CD14-positive monocyte (primary cell): ENCODE measurements at regions not wholly inside any gene's neighbourhood (a gene's known extent, or its start where the extent isn't known, plus 50 kb on each side); places are given as distances from the start of the nearest gene placed in this dataset.

Experiments used
- DNase-seq, 3 donors: peaks; one replicate each; pipeline ENCODE4 v3.0.0-alpha.2; 2011 to 2022
- H2AFZ ChIP-seq: 2 replicates; pipeline ENCODE4 v1.6.0; 2012; ENCODE audit warnings: mild to moderate bottlenecking, low read depth, low read length, inconsistent platforms; ENCODE audit not compliant: insufficient read depth, poor library complexity, severe bottlenecking
- H3K27ac ChIP-seq, 2 donors: 1 replicate in 1 of 2; 2 replicates in 1 of 2; pipeline ENCODE4 v1.5.1; 2012 to 2013; ENCODE audit warnings: low read length in 2 of 2, control low read depth in 1 of 2, inconsistent platforms in 1 of 2, low read depth in 1 of 2, mild to moderate bottlenecking in 1 of 2
- H3K27me3 ChIP-seq, 2 donors: one replicate each; pipeline versions ENCODE4 v1.6.0 to v1.6.1; 2011 to 2013; ENCODE audit warnings: low read length in 2 of 2; ENCODE audit not compliant: control insufficient read depth in 2 of 2, insufficient read depth in 2 of 2
- H3K36me3 ChIP-seq, 2 donors: replicated peaks in 1 of 2; 1 replicate in 1 of 2; 2 replicates in 1 of 2; pipeline versions ENCODE4 v1.5.1 to v1.6.1; 2012 to 2013; ENCODE audit warnings: low read length in 2 of 2, control low read depth in 1 of 2, inconsistent platforms in 1 of 2, mild to moderate bottlenecking in 1 of 2; ENCODE audit not compliant: insufficient read depth in 2 of 2, control insufficient read depth in 1 of 2
- H3K4me1 ChIP-seq, 2 donors: 1 replicate in 1 of 2; 2 replicates in 1 of 2; pipeline versions ENCODE4 v1.5.1 to v1.6.1; 2012 to 2013; ENCODE audit warnings: low read length in 2 of 2, control low read depth in 1 of 2, inconsistent platforms in 1 of 2, mild to moderate bottlenecking in 1 of 2, moderate library complexity in 1 of 2; ENCODE audit not compliant: insufficient read depth in 2 of 2, control insufficient read depth in 1 of 2
- H3K4me2 ChIP-seq: replicated peaks from 2 replicates; pipeline ENCODE3; 2012; ENCODE audit warnings: low read length, moderate library complexity, mild to moderate bottlenecking; ENCODE audit not compliant: poor library complexity, severe bottlenecking; ENCODE audit errors: extremely low read depth
- H3K4me3 ChIP-seq, 3 experiments: fragments of 200-600 bp in 1 of 3; sonication (generic) in 1 of 3; replicated peaks in 1 of 3; 1 replicate in 2 of 3; 2 replicates in 1 of 3; pipeline ENCODE4 v1.5.1; 2011 to 2013; ENCODE audit warnings: low read length in 3 of 3, mild to moderate bottlenecking in 3 of 3, control low read depth in 2 of 3, low read depth in 2 of 3, inconsistent platforms in 1 of 3, moderate library complexity in 1 of 3
- H3K79me2 ChIP-seq: 2 replicates; pipeline ENCODE4 v1.6.0; 2012; ENCODE audit warnings: mild to moderate bottlenecking, control low read depth, inconsistent platforms, low read length, moderate library complexity; ENCODE audit not compliant: insufficient read depth
- H3K9ac ChIP-seq: 2 replicates; pipeline ENCODE4 v1.6.0; 2017; ENCODE audit warnings: low read length, mild to moderate bottlenecking; ENCODE audit not compliant: insufficient read depth, poor library complexity, severe bottlenecking
- H3K9me3 ChIP-seq, 2 donors: replicated peaks in 1 of 2; 1 replicate in 1 of 2; 2 replicates in 1 of 2; pipeline versions ENCODE4 v1.5.1 to v1.6.1; 2012 to 2013; ENCODE audit warnings: low read length in 2 of 2, control low read depth in 1 of 2; ENCODE audit not compliant: control insufficient read depth in 1 of 2, insufficient read depth in 1 of 2
- H4K20me1 ChIP-seq: 2 replicates; pipeline ENCODE4 v1.6.0; 2012; ENCODE audit warnings: mild to moderate bottlenecking, low read length, control low read depth, moderate library complexity; ENCODE audit not compliant: insufficient read depth
- H3K27ac Mint-ChIP-seq, 7 donors: one replicate each; pipeline ENCODE4 v1.8.0; 2020; ENCODE audit warnings: mild to moderate bottlenecking in 7 of 7, mixed read lengths in 7 of 7, moderate library complexity in 6 of 7, inconsistent platforms in 2 of 7
- H3K27me3 Mint-ChIP-seq, 3 donors: one replicate each; pipeline ENCODE4 v1.8.0; 2021 to 2022; ENCODE audit warnings: low read depth in 3 of 3, mild to moderate bottlenecking in 3 of 3, mixed read lengths in 3 of 3, moderate library complexity in 3 of 3, inconsistent platforms in 1 of 3
- H3K36me3 Mint-ChIP-seq, 2 donors: one replicate each; pipeline ENCODE4 v1.8.0; 2020; ENCODE audit warnings: mixed read lengths in 2 of 2, inconsistent platforms in 1 of 2, mild to moderate bottlenecking in 1 of 2
- H3K4me1 Mint-ChIP-seq: one replicate; pipeline ENCODE4 v1.8.0; 2020; ENCODE audit warnings: mild to moderate bottlenecking, mixed read lengths
- H3K4me3 Mint-ChIP-seq, 2 donors: one replicate each; pipeline ENCODE4 v1.8.0; 2020; ENCODE audit warnings: mild to moderate bottlenecking in 2 of 2, mixed read lengths in 2 of 2, moderate library complexity in 1 of 2
- H3K9me3 Mint-ChIP-seq, 7 donors: one replicate each; pipeline ENCODE4 v1.8.0; 2020 to 2022; ENCODE audit warnings: mixed read lengths in 7 of 7, mild to moderate bottlenecking in 6 of 7, moderate library complexity in 6 of 7, inconsistent platforms in 2 of 7
- CTCF ChIP-seq: fragments of 200-600 bp; IDR thresholded peaks from one replicate; pipeline ENCODE4 v1.8.0; 2022; ENCODE audit warnings: antibody characterized with exemption, mild to moderate bottlenecking
- WGBS: methylation state at CpG from one replicate; pipeline ENCODE4 v1.1.5; 2013; ENCODE audit warnings: missing lambda C conversion rate; ENCODE audit not compliant: insufficient coverage; 5-methylcytosine and 5-hydroxymethylcytosine counted together
- intact Hi-C, 2 donors: fragments of 100-400 bp; cut with micrococcal nuclease; formaldehyde crosslinking; loops; one replicate each; pipeline versions ENCODE4 v1.15.0 to v1.15.1; 2023

- no peak for TF ChIP-seq CTCF
- Mint-ChIP-seq H3K27me3 (no peaks in the 10 kb centered on the region), H3K27ac (no peak overlapping the region), H3K36me3 (no peaks in the 10 kb centered on the region), H3K4me3 (no peak overlapping the region), H3K4me1 (no peaks in the 10 kb centered on the region), H3K9me3 (peaks cover 0 to 6% (median 3%) of the 10 kb centered on the region in 7 donors)
- Histone ChIP-seq H3K9me3 (peaks cover 0 to 6% of the 10 kb centered on the region in 2 donors), H3K79me2 (no peaks in the 10 kb centered on the region), H3K4me2 (no peak overlapping the region), H2AFZ (no peak overlapping the region), H4K20me1 (no peaks in the 10 kb centered on the region), H3K4me1 (no peaks in the 10 kb centered on the region), H3K27ac (no peak overlapping the region), H3K27me3 (no peaks in the 10 kb centered on the region), H3K4me3 (no peak overlapping the region), H3K9ac (no peak overlapping the region), H3K36me3 (no peaks in the 10 kb centered on the region)
- intact Hi-C loops, result no loop called here
- no peak for DNase-seq
These were observed 198.9 kb upstream of the ZP4 start for GRCh38 chr1:238089615-238090014.

GRCh38 chr1:238088560-238089290 is 198.0 kb upstream of the ZP4 start:
- no peaks in the 10 kb centered on the region for H3K36me3 ChIP-seq
- no peaks in the 10 kb centered on the region for H3K79me2 ChIP-seq
- H3K27me3 Mint-ChIP-seq, result no peaks in the 10 kb centered on the region
- no peak for DNase-seq
- no peak overlapping the region for H3K4me3 Mint-ChIP-seq
- H3K4me1 Mint-ChIP-seq, result no peaks in the 10 kb centered on the region
- no peaks in the 10 kb centered on the region for H3K36me3 Mint-ChIP-seq
- intact Hi-C loops, result no loop called here
- no peaks in the 10 kb centered on the region for H4K20me1 ChIP-seq
- H2AFZ ChIP-seq, result no peak overlapping the region
- no peak overlapping the region for H3K9ac ChIP-seq
- H3K27ac Mint-ChIP-seq, result no peak overlapping the region
- no peak overlapping the region for H3K27ac ChIP-seq
- H3K9me3 ChIP-seq, result peaks cover 0 to 11% of the 10 kb centered on the region in 2 donors
- no peak overlapping the region for H3K4me3 ChIP-seq
- 64% methylated on average over 3 of the region's 4 CpGs for WGBS
- H3K4me1 ChIP-seq, result no peaks in the 10 kb centered on the region
- TF ChIP-seq CTCF, result no peak
- no peaks in the 10 kb centered on the region for H3K27me3 ChIP-seq
- H3K4me2 ChIP-seq, result no peak overlapping the region
- H3K9me3 Mint-ChIP-seq, result peaks cover 2 to 8% (median 6%) of the 10 kb centered on the region in 7 donors
